DMS153 (cell line): ENCODE measurements at regions not wholly inside any gene's neighbourhood (a gene's known extent, or its start where the extent isn't known, plus 50 kb on each side); places are given as distances from the start of the nearest gene placed in this dataset.

ENCODE experiments used
- DNase-seq: peaks from one replicate; lab custom pipeline; 2025; lab: John Stamatoyannopoulos, UW

GRCh38 chr18:67589325-67589724 lies 72.8 kb upstream of the DSEL start:
- DNase-seq: no peak

- DNase-seq: no peak
These were observed 69.6 kb upstream of the DSEL start for GRCh38 chr18:67586101-67586500.

- DNase-seq: no peak
These were observed 67.1 kb upstream of the DSEL start for GRCh38 chr18:67583621-67584020.

- no peak for DNase-seq
These were observed 66.0 kb upstream of the DSEL start for GRCh38 chr18:67582488-67582887.

GRCh38 chr18:67581178-67581577 lies 64.7 kb upstream of the DSEL start:
- DNase-seq: no peak

- DNase-seq: no peak
These were observed 60.9 kb upstream of the DSEL start for GRCh38 chr18:67577386-67577785.

- no peak for DNase-seq
These were observed 58.2 kb upstream of the DSEL start for GRCh38 chr18:67574749-67575148.

- no peak for DNase-seq
These were observed 51.6 kb upstream of the DSEL start for GRCh38 chr18:67568166-67568565.
